CD14-positive monocyte (primary cell): ENCODE measurements at regions not wholly inside any gene's neighbourhood (a gene's known extent, or its start where the extent isn't known, plus 50 kb on each side); places are given as distances from the start of the nearest gene placed in this dataset.

Source experiments
- DNase-seq, 3 donors: peaks; one replicate each; pipeline ENCODE4 v3.0.0-alpha.2; 2011 to 2022
- H2AFZ ChIP-seq: 2 replicates; pipeline ENCODE4 v1.6.0; 2012; ENCODE audit warnings: mild to moderate bottlenecking, low read depth, low read length, inconsistent platforms; ENCODE audit not compliant: insufficient read depth, poor library complexity, severe bottlenecking
- H3K27ac ChIP-seq, 2 donors: 1 replicate in 1 of 2; 2 replicates in 1 of 2; pipeline ENCODE4 v1.5.1; 2012 to 2013; ENCODE audit warnings: low read length in 2 of 2, control low read depth in 1 of 2, inconsistent platforms in 1 of 2, low read depth in 1 of 2, mild to moderate bottlenecking in 1 of 2
- H3K27me3 ChIP-seq, 2 donors: one replicate each; pipeline versions ENCODE4 v1.6.0 to v1.6.1; 2011 to 2013; ENCODE audit warnings: low read length in 2 of 2; ENCODE audit not compliant: control insufficient read depth in 2 of 2, insufficient read depth in 2 of 2
- H3K36me3 ChIP-seq, 2 donors: replicated peaks in 1 of 2; 1 replicate in 1 of 2; 2 replicates in 1 of 2; pipeline versions ENCODE4 v1.5.1 to v1.6.1; 2012 to 2013; ENCODE audit warnings: low read length in 2 of 2, control low read depth in 1 of 2, inconsistent platforms in 1 of 2, mild to moderate bottlenecking in 1 of 2; ENCODE audit not compliant: insufficient read depth in 2 of 2, control insufficient read depth in 1 of 2
- H3K4me1 ChIP-seq, 2 donors: 1 replicate in 1 of 2; 2 replicates in 1 of 2; pipeline versions ENCODE4 v1.5.1 to v1.6.1; 2012 to 2013; ENCODE audit warnings: low read length in 2 of 2, control low read depth in 1 of 2, inconsistent platforms in 1 of 2, mild to moderate bottlenecking in 1 of 2, moderate library complexity in 1 of 2; ENCODE audit not compliant: insufficient read depth in 2 of 2, control insufficient read depth in 1 of 2
- H3K4me2 ChIP-seq: replicated peaks from 2 replicates; pipeline ENCODE3; 2012; ENCODE audit warnings: low read length, moderate library complexity, mild to moderate bottlenecking; ENCODE audit not compliant: poor library complexity, severe bottlenecking; ENCODE audit errors: extremely low read depth
- H3K4me3 ChIP-seq, 3 experiments: fragments of 200-600 bp in 1 of 3; sonication (generic) in 1 of 3; replicated peaks in 1 of 3; 1 replicate in 2 of 3; 2 replicates in 1 of 3; pipeline ENCODE4 v1.5.1; 2011 to 2013; ENCODE audit warnings: low read length in 3 of 3, mild to moderate bottlenecking in 3 of 3, control low read depth in 2 of 3, low read depth in 2 of 3, inconsistent platforms in 1 of 3, moderate library complexity in 1 of 3
- H3K79me2 ChIP-seq: 2 replicates; pipeline ENCODE4 v1.6.0; 2012; ENCODE audit warnings: mild to moderate bottlenecking, control low read depth, inconsistent platforms, low read length, moderate library complexity; ENCODE audit not compliant: insufficient read depth
- H3K9ac ChIP-seq: 2 replicates; pipeline ENCODE4 v1.6.0; 2017; ENCODE audit warnings: low read length, mild to moderate bottlenecking; ENCODE audit not compliant: insufficient read depth, poor library complexity, severe bottlenecking
- H3K9me3 ChIP-seq, 2 donors: replicated peaks in 1 of 2; 1 replicate in 1 of 2; 2 replicates in 1 of 2; pipeline versions ENCODE4 v1.5.1 to v1.6.1; 2012 to 2013; ENCODE audit warnings: low read length in 2 of 2, control low read depth in 1 of 2; ENCODE audit not compliant: control insufficient read depth in 1 of 2, insufficient read depth in 1 of 2
- H4K20me1 ChIP-seq: 2 replicates; pipeline ENCODE4 v1.6.0; 2012; ENCODE audit warnings: mild to moderate bottlenecking, low read length, control low read depth, moderate library complexity; ENCODE audit not compliant: insufficient read depth
- H3K27ac Mint-ChIP-seq, 7 donors: one replicate each; pipeline ENCODE4 v1.8.0; 2020; ENCODE audit warnings: mild to moderate bottlenecking in 7 of 7, mixed read lengths in 7 of 7, moderate library complexity in 6 of 7, inconsistent platforms in 2 of 7
- H3K27me3 Mint-ChIP-seq, 3 donors: one replicate each; pipeline ENCODE4 v1.8.0; 2021 to 2022; ENCODE audit warnings: low read depth in 3 of 3, mild to moderate bottlenecking in 3 of 3, mixed read lengths in 3 of 3, moderate library complexity in 3 of 3, inconsistent platforms in 1 of 3
- H3K36me3 Mint-ChIP-seq, 2 donors: one replicate each; pipeline ENCODE4 v1.8.0; 2020; ENCODE audit warnings: mixed read lengths in 2 of 2, inconsistent platforms in 1 of 2, mild to moderate bottlenecking in 1 of 2
- H3K4me1 Mint-ChIP-seq: one replicate; pipeline ENCODE4 v1.8.0; 2020; ENCODE audit warnings: mild to moderate bottlenecking, mixed read lengths
- H3K4me3 Mint-ChIP-seq, 2 donors: one replicate each; pipeline ENCODE4 v1.8.0; 2020; ENCODE audit warnings: mild to moderate bottlenecking in 2 of 2, mixed read lengths in 2 of 2, moderate library complexity in 1 of 2
- H3K9me3 Mint-ChIP-seq, 7 donors: one replicate each; pipeline ENCODE4 v1.8.0; 2020 to 2022; ENCODE audit warnings: mixed read lengths in 7 of 7, mild to moderate bottlenecking in 6 of 7, moderate library complexity in 6 of 7, inconsistent platforms in 2 of 7
- CTCF ChIP-seq: fragments of 200-600 bp; IDR thresholded peaks from one replicate; pipeline ENCODE4 v1.8.0; 2022; ENCODE audit warnings: antibody characterized with exemption, mild to moderate bottlenecking
- WGBS: methylation state at CpG from one replicate; pipeline ENCODE4 v1.1.5; 2013; ENCODE audit warnings: missing lambda C conversion rate; ENCODE audit not compliant: insufficient coverage; 5-methylcytosine and 5-hydroxymethylcytosine counted together
- intact Hi-C, 2 donors: fragments of 100-400 bp; cut with micrococcal nuclease; formaldehyde crosslinking; loops; one replicate each; pipeline versions ENCODE4 v1.15.0 to v1.15.1; 2023

DNA sequence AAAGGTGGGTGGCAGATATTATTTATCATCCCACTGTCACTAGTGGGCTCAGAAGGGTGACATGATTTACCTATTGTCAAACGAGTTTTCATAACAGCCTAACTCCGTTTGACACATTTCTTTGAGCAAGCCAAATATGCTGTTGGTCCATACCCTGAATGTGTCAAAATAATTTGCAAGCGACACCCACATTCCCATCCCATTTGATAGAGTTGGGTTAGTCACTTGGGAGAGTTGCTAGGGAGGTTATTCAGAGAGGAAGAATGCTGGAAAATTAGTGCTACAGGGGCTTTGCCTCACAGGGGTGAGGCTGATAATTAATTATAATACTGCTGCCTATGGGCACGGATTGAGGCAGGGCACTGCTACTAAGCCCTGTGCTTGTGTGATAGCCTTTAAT lies 98.5 kb upstream of the FHIT start:
- H3K4me1 Mint-ChIP-seq = peaks cover 3% of the 10 kb centered on the region
- H3K4me1 ChIP-seq = no peaks in the 10 kb centered on the region
- no peaks in the 10 kb centered on the region for H3K27me3 ChIP-seq
- no peaks in the 10 kb centered on the region for H3K79me2 ChIP-seq
- H3K9me3 ChIP-seq = no peaks in the 10 kb centered on the region
- no peak overlapping the region for H3K27ac Mint-ChIP-seq
- H3K9ac ChIP-seq = no peak overlapping the region
- no peak overlapping the region for H3K27ac ChIP-seq
- WGBS = 100% methylated on average over 1 of the region's 4 CpGs
- no peaks in the 10 kb centered on the region for H4K20me1 ChIP-seq
- intact Hi-C loops = no loop called here
- H3K4me3 ChIP-seq = no peak overlapping the region
- H3K4me2 ChIP-seq = no peak overlapping the region
- no peak for TF ChIP-seq CTCF
- H2AFZ ChIP-seq = no peak overlapping the region
- H3K36me3 Mint-ChIP-seq = no peaks in the 10 kb centered on the region
- H3K27me3 Mint-ChIP-seq = peaks cover 0 to 4% (median 2%) of the 10 kb centered on the region in 3 donors
- DNase-seq = no peak
- H3K36me3 ChIP-seq = no peaks in the 10 kb centered on the region
- H3K4me3 Mint-ChIP-seq = no peak overlapping the region
- H3K9me3 Mint-ChIP-seq = peaks cover 0 to 4% (median 0%) of the 10 kb centered on the region in 7 donors

- Histone ChIP-seq H4K20me1 (no peaks in the 10 kb centered on the region), H3K27me3 (no peaks in the 10 kb centered on the region), H2AFZ (no peak overlapping the region), H3K4me2 (no peak overlapping the region), H3K4me1 (no peaks in the 10 kb centered on the region), H3K9ac (no peak overlapping the region), H3K79me2 (no peaks in the 10 kb centered on the region), H3K36me3 (no peaks in the 10 kb centered on the region), H3K4me3 (no peak overlapping the region), H3K27ac (no peak overlapping the region), H3K9me3 (no peaks in the 10 kb centered on the region)
- peak overlapping the region in 1 of 7 donors; percentile 57 for H3K27ac Mint-ChIP-seq
- TF ChIP-seq CTCF = no peak
- intact Hi-C loops = no loop called here
- H3K27me3 Mint-ChIP-seq = peaks cover 0 to 5% (median 2%) of the 10 kb centered on the region in 3 donors
- H3K9me3 Mint-ChIP-seq = peaks cover 0 to 2% (median 0%) of the 10 kb centered on the region in 7 donors
- DNase-seq = no peak
- peaks cover 6% of the 10 kb centered on the region for H3K4me1 Mint-ChIP-seq
- H3K4me3 Mint-ChIP-seq = no peak overlapping the region
- no peaks in the 10 kb centered on the region for H3K36me3 Mint-ChIP-seq
- WGBS = 100% methylated on average over 4 of the region's 6 CpGs
Observed at GRCh38 chr3:61350782-61351309, 99.6 kb upstream of the FHIT start.
